ENCODE measurements at regions not wholly inside any gene's neighbourhood (a gene's known extent, or its start where the extent isn't known, plus 50 kb on each side); places are given as distances from the start of the nearest gene placed in this dataset.

- peak in 1 of 2 donors; percentile 60 for DNase-seq (ENCODE audit: low spot score in 2 of 2)
- WGBS, 2 donors = 86% methylated on average over 18 of the region's 18 CpGs
- no peak overlapping the region for H3K4me3 ChIP-seq (ENCODE audit: low read depth, poor library complexity, severe bottlenecking)
- no peak for TF ChIP-seq POLR2A (IDR thresholded peaks at IDR 0.05)
- TF ChIP-seq, protein P1, sequence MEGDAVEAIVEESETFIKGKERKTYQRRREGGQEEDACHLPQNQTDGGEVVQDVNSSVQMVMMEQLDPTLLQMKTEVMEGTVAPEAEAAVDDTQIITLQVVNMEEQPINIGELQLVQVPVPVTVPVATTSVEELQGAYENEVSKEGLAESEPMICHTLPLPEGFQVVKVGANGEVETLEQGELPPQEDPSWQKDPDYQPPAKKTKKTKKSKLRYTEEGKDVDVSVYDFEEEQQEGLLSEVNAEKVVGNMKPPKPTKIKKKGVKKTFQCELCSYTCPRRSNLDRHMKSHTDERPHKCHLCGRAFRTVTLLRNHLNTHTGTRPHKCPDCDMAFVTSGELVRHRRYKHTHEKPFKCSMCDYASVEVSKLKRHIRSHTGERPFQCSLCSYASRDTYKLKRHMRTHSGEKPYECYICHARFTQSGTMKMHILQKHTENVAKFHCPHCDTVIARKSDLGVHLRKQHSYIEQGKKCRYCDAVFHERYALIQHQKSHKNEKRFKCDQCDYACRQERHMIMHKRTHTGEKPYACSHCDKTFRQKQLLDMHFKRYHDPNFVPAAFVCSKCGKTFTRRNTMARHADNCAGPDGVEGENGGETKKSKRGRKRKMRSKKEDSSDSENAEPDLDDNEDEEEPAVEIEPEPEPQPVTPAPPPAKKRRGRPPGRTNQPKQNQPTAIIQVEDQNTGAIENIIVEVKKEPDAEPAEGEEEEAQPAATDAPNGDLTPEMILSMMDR (IDR thresholded peaks at IDR 0.05) = no peak
- intact Hi-C loops (cut with DNase I; ENCODE audit: low total_unique reads) = loop anchor here (10.0 kb wide), 1 partner anchor 129 kb away; the partner anchor contains the start of gene IRX4
These were observed 130.8 kb upstream of the IRX4 start for GRCh38 chr5:2013301-2014057.

GRCh38 chr5:2012885-2013284, 130.2 kb upstream of the IRX4 start:
- TF ChIP-seq POLR2A (IDR thresholded peaks at IDR 0.05) = no peak
- TF ChIP-seq, protein P1 (IDR thresholded peaks at IDR 0.05) = no peak
- no peak overlapping the region for H3K4me3 ChIP-seq (ENCODE audit: low read depth, poor library complexity, severe bottlenecking)
- WGBS, 2 donors = 80 to 85% methylated on average over 8 of the region's 8 CpGs
- DNase-seq (ENCODE audit: low spot score in 2 of 2) = no peak
- intact Hi-C loops (cut with DNase I; ENCODE audit: low total_unique reads) = loop anchor here (10.0 kb wide), 1 partner anchor 128 kb away; the partner anchor contains the start of gene IRX4

- intact Hi-C loops (cut with DNase I; ENCODE audit: low total_unique reads) = loop anchor here (10.0 kb wide), 1 partner anchor 127 kb away; the partner anchor contains the start of gene IRX4
- DNase-seq (ENCODE audit: low spot score in 2 of 2) = peak in 1 of 2 donors; percentile 76
- no peak overlapping the region for H3K4me3 ChIP-seq (ENCODE audit: low read depth, poor library complexity, severe bottlenecking)
- 60 to 66% methylated on average over 18 of the region's 18 CpGs for WGBS, 2 donors
- TF ChIP-seq, protein P1 (IDR thresholded peaks at IDR 0.05) = no peak
- TF ChIP-seq POLR2A (IDR thresholded peaks at IDR 0.05) = no peak
These were observed 129.0 kb upstream of the IRX4 start for GRCh38 chr5:2011481-2012411.

- WGBS, 2 donors = 71 to 75% methylated on average over 3 of the region's 3 CpGs
- TF ChIP-seq, protein P1 (IDR thresholded peaks at IDR 0.05) = no peak
- TF ChIP-seq POLR2A (IDR thresholded peaks at IDR 0.05) = no peak
- peak in 1 of 2 donors; percentile 62 for DNase-seq (ENCODE audit: low spot score in 2 of 2)
- intact Hi-C loops (cut with DNase I; ENCODE audit: low total_unique reads) = loop anchor here (10.0 kb wide), 1 partner anchor 126 kb away; the partner anchor contains the start of gene IRX4
- H3K4me3 ChIP-seq (ENCODE audit: low read depth, poor library complexity, severe bottlenecking) = no peak overlapping the region
These were observed 128.2 kb upstream of the IRX4 start for GRCh38 chr5:2010940-2011339.

DNA sequence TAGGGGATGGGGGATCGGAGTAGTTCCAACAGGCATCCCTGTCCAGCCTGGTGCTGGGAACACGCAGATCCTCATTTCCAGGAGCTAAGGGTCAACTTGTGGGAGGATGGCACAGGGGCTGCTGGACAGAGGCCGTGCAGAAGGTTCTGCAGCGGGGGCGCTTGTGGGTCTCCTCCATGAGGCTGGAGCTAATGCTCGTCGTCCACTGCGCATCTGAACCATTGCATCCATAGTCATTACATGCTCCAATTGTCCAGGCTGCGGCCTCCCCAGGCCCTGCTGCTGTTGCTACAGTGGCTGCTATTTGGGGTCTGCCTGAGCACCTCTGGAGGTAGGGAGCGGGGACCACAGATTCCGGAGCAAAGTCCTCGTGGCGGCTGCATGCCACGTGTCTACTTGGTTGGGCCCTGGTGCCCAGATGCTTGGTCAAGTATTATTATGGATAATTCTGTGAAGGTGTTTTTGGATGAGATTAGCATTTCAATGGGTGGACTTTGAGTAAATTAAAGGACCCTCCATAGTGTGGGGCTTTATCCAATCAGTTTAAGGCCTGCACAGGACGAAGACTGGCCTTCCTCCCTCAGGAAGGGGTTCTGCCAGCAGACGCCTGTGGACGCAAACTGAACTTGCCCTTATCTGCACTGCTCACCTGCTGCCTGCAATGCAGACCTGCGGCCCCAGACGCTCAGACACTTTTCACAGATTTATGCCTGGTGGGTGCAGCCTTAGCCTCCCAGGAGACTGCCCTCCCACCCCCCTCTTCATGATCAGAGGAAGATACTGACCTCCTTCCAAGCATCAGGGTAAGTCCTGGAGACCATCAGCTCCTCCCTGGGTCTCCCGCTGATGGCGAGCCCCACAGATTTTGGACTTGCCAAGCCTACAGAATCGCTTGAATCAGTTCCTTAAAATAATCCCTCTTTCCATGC, 127.5 kb upstream of the IRX4 start:
- peak in 1 of 2 donors; percentile 70 for DNase-seq (ENCODE audit: low spot score in 2 of 2)
- H3K4me3 ChIP-seq (ENCODE audit: low read depth, poor library complexity, severe bottlenecking) = no peak overlapping the region
- intact Hi-C loops (cut with DNase I; ENCODE audit: low total_unique reads) = loop anchor here (10.0 kb wide), 1 partner anchor 125 kb away; the partner anchor contains the start of gene IRX4
- TF ChIP-seq POLR2A (IDR thresholded peaks at IDR 0.05) = no peak
- TF ChIP-seq, protein P1 (IDR thresholded peaks at IDR 0.05) = no peak
- 88 to 91% methylated on average over 22 of the region's 22 CpGs for WGBS, 2 donors

All from lower leg skin (tissue), 4 donors.